ENCODE measurements at regions not wholly inside any gene's neighbourhood (a gene's known extent, or its start where the extent isn't known, plus 50 kb on each side); places are given as distances from the start of the nearest gene placed in this dataset.

- TF ChIP-seq ELK1 (IDR thresholded peaks at IDR 0.05; ENCODE audit: borderline replicate concordance, low read depth, low read length): no peak
Measured at GRCh38 chr7:142381727-142382390, 124.0 kb upstream of the PRSS58 start (continued).

GRCh38 chr7:142380069-142380468 is 122.2 kb upstream of the PRSS58 start:
- in situ Hi-C loops (cut with MboI; ENCODE audit: low sequenced_read_pairs) (no loop called here), dilution Hi-C loops (cut with HindIII; ENCODE audit: low sequenced_read_pairs, unreplicated experiment) (no loop called here), intact Hi-C loops (cut with micrococcal nuclease) (no loop called here)
- H3K23ac ChIP-seq (ENCODE audit: low read depth, low read length): no peak overlapping the region
- no peak overlapping the region for H3K4me3 ChIP-seq (ENCODE audit: insufficient read depth, low read depth, low read length)
- 50% methylated on average over 1 of the region's 3 CpGs; no CpG with 5 or more reads in 1 of the 2 experiments for WGBS, 2 experiments (ENCODE audit: extremely low coverage in 2 of 2, insufficient read length in 1 of 2)
- no peak overlapping the region for H2BK120ac ChIP-seq (ENCODE audit: low read depth, low read length)
- H3K79me1 ChIP-seq (ENCODE audit: low read depth in 1 of 2, low read length in 2 of 2): no peaks in the 10 kb centered on the region
- ATAC-seq (ENCODE audit: low read depth) (no peak), DNase-seq (no peak)
- no peaks in the 10 kb centered on the region for H3K36me3 ChIP-seq (ENCODE audit: control insufficient read depth, insufficient read depth, low read length)
- CTCF ChIA-PET: interaction anchor here (1.1 kb wide), 1 partner anchor 33 kb away, joined by 3 read pairs; no protein-coding TSS in a partner anchor
- no peak overlapping the region for H2AK9ac ChIP-seq (replicated peaks; ENCODE audit: low read depth, low read length, poor library complexity)
- H3K9ac ChIP-seq (ENCODE audit: low read depth, low read length): no peak overlapping the region
- no TSS peak for BruUV-seq (replicated peaks)
- POLR2A ChIA-PET (ENCODE audit: unreplicated experiment): no interaction called here
- H4K20me1 ChIP-seq (ENCODE audit: insufficient read depth, low read length): no peaks in the 10 kb centered on the region
- no peak overlapping the region for H3K18ac ChIP-seq (ENCODE audit: low read depth, low read length)
- no peak overlapping the region for H2AFZ ChIP-seq (replicated peaks; ENCODE audit: low read length, poor library complexity)
- H3K4me1 ChIP-seq (ENCODE audit: control insufficient read depth, insufficient read depth, low read length): peaks cover 14% of the 10 kb centered on the region
- H3K27ac ChIP-seq (ENCODE audit: insufficient read depth, low read length): no peak overlapping the region
- H3K4me2 ChIP-seq (ENCODE audit: low read depth, low read length): no peak overlapping the region
- H3K4ac ChIP-seq (ENCODE audit: low read depth, low read length): no peak overlapping the region
- no peak overlapping the region for H2BK20ac ChIP-seq (ENCODE audit: low read depth, low read length)
- no peaks in the 10 kb centered on the region for H3K9me3 ChIP-seq (ENCODE audit: control insufficient read depth, insufficient read depth, low read length)
- no peak overlapping the region for H4K91ac ChIP-seq (ENCODE audit: insufficient read depth, low read depth, low read length)
- H4K8ac ChIP-seq (ENCODE audit: low read depth in 2 of 2, low read length in 2 of 2): no peak overlapping the region
- no peak overlapping the region for H2BK15ac ChIP-seq (ENCODE audit: low read depth, low read length)
- H2AK5ac ChIP-seq (ENCODE audit: low read depth, low read length): no peak overlapping the region
- H3K27me3 ChIP-seq (ENCODE audit: control insufficient read depth, insufficient read depth, low read length): no peaks in the 10 kb centered on the region
- no peak overlapping the region for H3K56ac ChIP-seq (ENCODE audit: extremely low read depth, insufficient read depth, low read length)
- peaks cover 12% of the 10 kb centered on the region; the same call in 1 of the 2 replicates for H3K9me1 ChIP-seq (ENCODE audit: insufficient read depth, low read length)
- H4K5ac ChIP-seq (ENCODE audit: low read depth, low read length): no peak overlapping the region
- H3K14ac ChIP-seq (replicated peaks; ENCODE audit: low read depth, low read length): no peak overlapping the region
- H2BK5ac ChIP-seq (ENCODE audit: low read depth, low read length, poor library complexity, severe bottlenecking): no peak overlapping the region
- TF ChIP-seq USF2 (IDR thresholded peaks at IDR 0.05; ENCODE audit: low read depth, low read length) (no peak), CTCF (conservative IDR thresholded peaks at IDR 0.05; ENCODE audit: low read depth, low read length) (no peak), NFE2L2 (IDR thresholded peaks at IDR 0.05; ENCODE audit: low read depth, low read length) (no peak), CHD1 (IDR thresholded peaks at IDR 0.05; ENCODE audit: low read depth, low read length) (no peak), SMC3 (IDR thresholded peaks at IDR 0.05; ENCODE audit: low read depth, low read length) (no peak), BHLHE40 (IDR thresholded peaks at IDR 0.05; ENCODE audit: low read depth, low read length) (no peak), MXI1 (IDR thresholded peaks at IDR 0.05; ENCODE audit: borderline replicate concordance, low read depth, low read length) (no peak), RAD21 (IDR thresholded peaks at IDR 0.05; ENCODE audit: low read length) (no peak), RCOR1 (IDR thresholded peaks at IDR 0.05; ENCODE audit: insufficient replicate concordance, low read length) (no peak), RFX5 (IDR thresholded peaks at IDR 0.05; ENCODE audit: low read depth, low read length) (no peak), ELK1 (IDR thresholded peaks at IDR 0.05; ENCODE audit: borderline replicate concordance, low read depth, low read length) (no peak)
